Lower leg skin (tissue), 4 donors: ENCODE measurements at regions not wholly inside any gene's neighbourhood (a gene's known extent, or its start where the extent isn't known, plus 50 kb on each side); places are given as distances from the start of the nearest gene placed in this dataset.

Source experiments
- DNase-seq, 2 donors: peaks; one replicate each; pipeline ENCODE4 v3.0.0-alpha.2; 2019; ENCODE audit warnings: low spot score in 2 of 2
- H3K4me3 ChIP-seq: fragments of 200-600 bp; sonication (generic); 2 replicates; pipeline ENCODE4 v1.5.1; 2017; ENCODE audit warnings: mild to moderate bottlenecking, low read depth; ENCODE audit not compliant: poor library complexity, severe bottlenecking
- POLR2A ChIP-seq, 2 donors: fragments of 450-650 bp; IDR thresholded peaks; one replicate each; pipeline ENCODE4 v1.6.1; 2016 to 2017; ENCODE audit warnings: antibody characterized with exemption in 2 of 2, mild to moderate bottlenecking in 1 of 2, moderate library complexity in 1 of 2
- WGBS, 2 donors: methylation state at CpG; one replicate each; pipeline ENCODE4 v1.1.5; 2018; 5-methylcytosine and 5-hydroxymethylcytosine counted together
- intact Hi-C: fragments of 100-400 bp; cut with DNase I; formaldehyde crosslinking; loops from one replicate; pipeline ENCODE4 v1.15.0; 2023; ENCODE audit warnings: low total_unique reads
- TF ChIP-seq, protein P1 (sequence below), 3 donors: fragments of 450-650 bp; IDR thresholded peaks; one replicate each; pipeline ENCODE4 v1.5.1; 2016; ENCODE audit warnings: antibody characterized with exemption in 3 of 3, mild to moderate bottlenecking in 3 of 3, moderate library complexity in 2 of 3

DNA sequence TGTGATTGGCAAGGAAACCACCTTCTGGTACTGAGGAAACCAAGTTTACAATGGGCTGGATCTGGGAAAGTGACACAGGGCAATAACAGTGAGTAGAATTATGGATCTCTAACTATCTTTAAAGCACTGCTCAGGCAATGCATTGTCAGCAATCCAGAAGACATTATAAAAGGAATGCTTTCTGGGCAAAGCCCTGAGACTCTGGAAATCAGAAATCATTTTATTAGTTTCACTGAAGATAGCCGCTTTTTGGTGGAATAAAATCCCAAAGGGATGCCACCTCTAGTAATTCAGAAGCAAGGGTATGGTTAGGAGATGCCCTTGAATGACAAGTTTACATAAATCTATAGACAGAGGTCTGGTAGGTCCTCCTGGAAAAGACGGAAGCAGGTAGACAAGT lies 211.1 kb downstream of the DMRT2 start:
- DNase-seq = no peak
- TF ChIP-seq POLR2A (IDR thresholded peaks at IDR 0.05) = no peak
- TF ChIP-seq, protein P1, sequence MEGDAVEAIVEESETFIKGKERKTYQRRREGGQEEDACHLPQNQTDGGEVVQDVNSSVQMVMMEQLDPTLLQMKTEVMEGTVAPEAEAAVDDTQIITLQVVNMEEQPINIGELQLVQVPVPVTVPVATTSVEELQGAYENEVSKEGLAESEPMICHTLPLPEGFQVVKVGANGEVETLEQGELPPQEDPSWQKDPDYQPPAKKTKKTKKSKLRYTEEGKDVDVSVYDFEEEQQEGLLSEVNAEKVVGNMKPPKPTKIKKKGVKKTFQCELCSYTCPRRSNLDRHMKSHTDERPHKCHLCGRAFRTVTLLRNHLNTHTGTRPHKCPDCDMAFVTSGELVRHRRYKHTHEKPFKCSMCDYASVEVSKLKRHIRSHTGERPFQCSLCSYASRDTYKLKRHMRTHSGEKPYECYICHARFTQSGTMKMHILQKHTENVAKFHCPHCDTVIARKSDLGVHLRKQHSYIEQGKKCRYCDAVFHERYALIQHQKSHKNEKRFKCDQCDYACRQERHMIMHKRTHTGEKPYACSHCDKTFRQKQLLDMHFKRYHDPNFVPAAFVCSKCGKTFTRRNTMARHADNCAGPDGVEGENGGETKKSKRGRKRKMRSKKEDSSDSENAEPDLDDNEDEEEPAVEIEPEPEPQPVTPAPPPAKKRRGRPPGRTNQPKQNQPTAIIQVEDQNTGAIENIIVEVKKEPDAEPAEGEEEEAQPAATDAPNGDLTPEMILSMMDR (IDR thresholded peaks at IDR 0.05) = no peak
- H3K4me3 ChIP-seq = no peak overlapping the region
- intact Hi-C loops = no loop called here
- WGBS, 2 donors = 69 to 75% methylated on average over 2 of the region's 2 CpGs

DNA sequence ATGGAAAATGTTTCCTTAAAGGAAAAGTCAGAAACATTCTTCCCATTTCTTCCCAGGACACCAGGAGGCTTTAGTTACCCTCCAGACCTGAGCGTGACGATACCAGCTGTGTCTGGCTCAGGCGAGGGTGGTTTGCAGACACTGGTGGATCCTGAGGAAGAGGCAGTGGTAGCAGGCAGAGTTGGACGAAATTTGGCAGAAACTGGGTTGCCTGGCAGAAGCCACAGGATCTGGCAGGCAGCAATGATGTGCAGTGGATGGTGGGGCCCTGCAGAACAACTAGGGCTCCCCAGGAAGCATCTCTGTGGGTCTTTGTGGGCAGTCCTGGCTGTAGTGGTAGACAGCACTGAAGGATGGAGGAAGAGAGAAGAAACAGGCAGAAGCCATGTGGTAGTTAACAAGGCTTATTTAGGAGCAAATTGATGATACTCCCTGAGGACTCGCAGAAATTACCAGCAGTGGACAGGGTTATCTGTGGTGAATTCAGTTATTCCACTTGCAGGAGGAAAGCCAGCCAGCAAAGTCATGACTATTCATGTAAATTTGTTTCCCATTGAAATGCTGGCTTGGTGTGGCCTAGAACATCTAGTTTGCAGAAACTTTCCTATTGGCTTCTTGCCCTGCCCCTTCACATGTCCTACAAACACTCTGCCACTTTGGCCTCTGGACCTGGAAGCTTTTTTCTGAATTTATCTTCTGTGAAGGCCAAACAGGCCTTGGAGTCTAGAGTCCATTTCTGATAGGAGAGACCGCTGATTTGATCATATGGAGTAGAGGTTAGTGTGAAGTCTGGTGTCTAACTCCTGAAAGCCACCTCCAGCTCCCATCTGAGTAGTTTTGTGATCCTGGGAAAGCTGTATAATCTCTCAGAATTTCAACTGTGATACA lies 212.0 kb downstream of the DMRT2 start:
- no peak for DNase-seq
- 73 to 79% methylated on average over 6 of the region's 6 CpGs for WGBS, 2 donors
- intact Hi-C loops = no loop called here
- TF ChIP-seq, protein P1 (IDR thresholded peaks at IDR 0.05) = no peak
- no peak for TF ChIP-seq POLR2A (IDR thresholded peaks at IDR 0.05)
- no peak overlapping the region for H3K4me3 ChIP-seq

DNA sequence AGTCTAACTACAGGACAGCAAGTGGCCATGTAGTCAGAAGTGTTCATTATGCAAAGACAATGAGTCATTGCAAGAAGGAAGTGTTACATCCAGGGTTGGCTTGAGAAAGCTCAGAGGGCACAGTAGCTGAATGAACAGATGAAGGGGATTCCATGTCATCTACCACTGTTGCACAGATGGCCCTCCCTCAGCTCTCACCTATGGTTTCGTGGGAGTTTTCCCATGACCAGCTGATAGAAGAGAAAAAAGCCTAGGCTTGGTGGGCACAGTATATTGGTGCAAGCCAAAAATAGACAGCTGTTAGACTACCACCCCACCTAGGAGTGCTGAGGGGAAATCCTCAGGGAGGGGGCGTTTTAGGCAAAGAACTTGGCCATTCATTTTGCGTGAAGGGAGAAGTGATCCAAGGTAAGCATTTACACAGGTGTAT lies 217.0 kb downstream of the DMRT2 start:
- 67 to 81% methylated on average over 3 of the region's 3 CpGs for WGBS, 2 donors
- intact Hi-C loops = no loop called here
- TF ChIP-seq, protein P1 (IDR thresholded peaks at IDR 0.05) = no peak
- no peak for TF ChIP-seq POLR2A (IDR thresholded peaks at IDR 0.05)
- no peak for DNase-seq
- no peak overlapping the region for H3K4me3 ChIP-seq

DNA sequence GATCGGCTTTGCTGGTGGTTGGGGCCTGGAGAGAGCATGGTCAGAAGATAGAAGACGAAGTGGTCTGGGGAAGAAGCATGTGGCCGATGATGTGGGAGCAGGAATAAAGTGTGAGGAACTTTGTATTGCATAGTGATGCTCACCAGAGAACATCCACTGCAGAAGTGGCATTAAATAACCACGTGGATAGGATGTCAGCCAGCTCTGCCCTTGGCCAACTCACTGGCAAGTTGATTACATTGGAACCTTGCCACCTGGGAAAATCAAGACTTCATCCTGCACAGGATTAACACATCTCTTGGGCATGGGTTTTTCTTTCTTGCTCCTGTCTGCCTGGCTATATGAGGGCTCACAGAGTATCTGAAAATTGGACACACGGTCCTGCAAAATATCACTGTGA lies 217.4 kb downstream of the DMRT2 start:
- no peak for DNase-seq
- intact Hi-C loops = no loop called here
- no peak overlapping the region for H3K4me3 ChIP-seq
- TF ChIP-seq POLR2A (IDR thresholded peaks at IDR 0.05) = no peak
- TF ChIP-seq, protein P1 (IDR thresholded peaks at IDR 0.05) = no peak
- 82 to 87% methylated on average over 5 of the region's 5 CpGs for WGBS, 2 donors

DNA sequence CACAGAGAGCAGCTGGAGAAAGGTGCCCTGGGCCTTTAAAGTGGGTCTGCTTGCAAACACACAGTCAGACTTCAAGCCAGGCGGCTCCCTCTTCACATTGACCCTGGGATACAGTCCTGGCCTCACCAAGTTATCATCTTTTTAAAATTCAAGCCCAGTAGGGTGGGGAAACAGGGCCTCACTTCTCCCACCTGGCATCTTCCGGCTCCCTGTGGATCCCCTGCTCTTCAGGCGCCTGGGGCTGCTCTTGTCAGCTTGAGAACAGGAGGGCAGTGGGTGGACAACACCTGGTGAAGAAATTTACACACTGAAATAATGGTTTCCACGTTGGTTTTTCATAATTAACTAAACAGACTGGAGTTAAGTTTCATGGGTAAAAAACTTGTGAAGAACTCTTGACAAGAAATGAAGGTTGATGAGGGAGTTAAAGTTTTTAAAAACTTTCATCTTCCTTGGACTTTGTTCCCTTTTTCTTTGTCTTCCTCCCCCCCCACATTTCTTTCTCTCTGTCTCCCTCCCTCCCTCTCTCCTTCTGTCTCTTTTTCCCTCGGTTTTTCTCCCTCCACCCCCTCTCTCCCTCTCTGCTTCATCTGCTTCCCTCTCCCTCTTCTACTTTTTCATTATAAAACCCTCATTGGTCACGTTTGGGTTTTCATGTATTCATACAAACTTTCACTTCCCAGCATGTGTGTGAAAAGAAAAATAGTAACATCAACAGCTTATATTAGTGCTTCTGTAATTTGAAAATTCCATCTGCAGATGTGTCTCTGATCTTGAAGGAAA lies 219.6 kb downstream of the DMRT2 start:
- WGBS, 2 donors = 47 to 53% methylated on average over 6 of the region's 6 CpGs
- intact Hi-C loops = no loop called here
- TF ChIP-seq, protein P1 (IDR thresholded peaks at IDR 0.05) = no peak
- no peak for TF ChIP-seq POLR2A (IDR thresholded peaks at IDR 0.05)

More for the DNA sequence above, 219.6 kb downstream of the DMRT2 start:
- no peak overlapping the region for H3K4me3 ChIP-seq
- DNase-seq = no peak
